Astrocyte (in vitro differentiated cells and primary cell): ENCODE measurements at regions not wholly inside any gene's neighbourhood (a gene's known extent, or its start where the extent isn't known, plus 50 kb on each side); places are given as distances from the start of the nearest gene placed in this dataset.

ENCODE experiments used
- EZH2 ChIP-seq: IDR thresholded peaks from 2 replicates; pipeline ENCODE4 v1.6.1; 2012; ENCODE audit warnings: mild to moderate bottlenecking, low read length, inconsistent platforms; ENCODE audit not compliant: insufficient read depth
- TF ChIP-seq, protein P1 (sequence below): IDR thresholded peaks from 2 replicates; pipeline ENCODE4 v1.5.1; 2011; ENCODE audit warnings: low read depth, mild to moderate bottlenecking, inconsistent platforms, low read length, moderate library complexity; ENCODE audit not compliant: insufficient read depth

- TF ChIP-seq, protein P1, sequence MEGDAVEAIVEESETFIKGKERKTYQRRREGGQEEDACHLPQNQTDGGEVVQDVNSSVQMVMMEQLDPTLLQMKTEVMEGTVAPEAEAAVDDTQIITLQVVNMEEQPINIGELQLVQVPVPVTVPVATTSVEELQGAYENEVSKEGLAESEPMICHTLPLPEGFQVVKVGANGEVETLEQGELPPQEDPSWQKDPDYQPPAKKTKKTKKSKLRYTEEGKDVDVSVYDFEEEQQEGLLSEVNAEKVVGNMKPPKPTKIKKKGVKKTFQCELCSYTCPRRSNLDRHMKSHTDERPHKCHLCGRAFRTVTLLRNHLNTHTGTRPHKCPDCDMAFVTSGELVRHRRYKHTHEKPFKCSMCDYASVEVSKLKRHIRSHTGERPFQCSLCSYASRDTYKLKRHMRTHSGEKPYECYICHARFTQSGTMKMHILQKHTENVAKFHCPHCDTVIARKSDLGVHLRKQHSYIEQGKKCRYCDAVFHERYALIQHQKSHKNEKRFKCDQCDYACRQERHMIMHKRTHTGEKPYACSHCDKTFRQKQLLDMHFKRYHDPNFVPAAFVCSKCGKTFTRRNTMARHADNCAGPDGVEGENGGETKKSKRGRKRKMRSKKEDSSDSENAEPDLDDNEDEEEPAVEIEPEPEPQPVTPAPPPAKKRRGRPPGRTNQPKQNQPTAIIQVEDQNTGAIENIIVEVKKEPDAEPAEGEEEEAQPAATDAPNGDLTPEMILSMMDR, result no peak
- TF ChIP-seq EZH2, result no peak
These were observed 76.6 kb upstream of the HGF start for GRCh38 chr7:81846398-81846797.
